K562 (cell line): ENCODE measurements at regions not wholly inside any gene's neighbourhood (a gene's known extent, or its start where the extent isn't known, plus 50 kb on each side); places are given as distances from the start of the nearest gene placed in this dataset.

ENCODE experiments used
- ATAC-seq: fragments of 200-7000 bp; cut with Tn5 transposase; 3 replicates; pipeline ENCODE4 v1.9.1; 2020; ENCODE audit warnings: moderate library complexity
- BruUV-seq: library from RNA; stranded (reverse); fragments of 400-500 nt; replicated peaks from 2 replicates; lab custom pipeline; 2021; lab: Mats Ljungman, UMichigan
- CTCF ChIA-PET: fragments of 300-600 bp; formaldehyde crosslinking; extraction: SDS; loops from one replicate; lab custom pipeline; 2021; ENCODE audit warnings: low intra/inter-chr PET ratio; lab: Yijun Ruan, JAX
- POLR2A ChIA-PET: fragments of 300-600, 350-650 bp; sonication (Branson Sonifier 250); formaldehyde crosslinking; extraction: SDS; loops from one replicate; lab custom pipeline; 2021; ENCODE audit warnings: antibody characterized with exemption, inconsistent platforms; lab: Yijun Ruan, JAX
- DNase-seq, 4 experiments: peaks; one replicate each; pipeline versions ENCODE4 v3.0.0 to v3.0.0-alpha.2; 2011 to 2018; ENCODE audit warnings: low spot score in 3 of 4, mixed read lengths in 3 of 4; ENCODE audit errors: extremely low read depth in 1 of 4
- FAIRE-seq: peaks from 2 replicates; lab custom pipeline; 2011; peaks lifted over from hg19 to GRCh38; lab: Jason Lieb, UNC
- H2AFZ ChIP-seq: 2 replicates; pipeline ENCODE4 v1.6.0; 2011; ENCODE audit warnings: low read depth, low read length, control low read depth, inconsistent platforms
- H3K27ac ChIP-seq: fragments of 200-600 bp; 3 replicates; pipeline ENCODE4 v1.8.0; 2011; ENCODE audit warnings: low read depth, mild to moderate bottlenecking, control low read depth, inconsistent platforms, low read length, moderate library complexity, mixed read lengths; ENCODE audit errors: extremely low read depth
- H3K27me3 ChIP-seq, 2 experiments: fragments of 300-600 bp in 1 of 2; 2 replicates in 1 of 2; 3 replicates in 1 of 2; pipeline versions ENCODE4 v1.6.0 to v1.8.0; 2011; ENCODE audit warnings: inconsistent platforms in 2 of 2, low read length in 2 of 2, mild to moderate bottlenecking in 1 of 2, mixed read lengths in 1 of 2, moderate library complexity in 1 of 2; ENCODE audit not compliant: control insufficient read depth in 2 of 2, insufficient read depth in 2 of 2
- H3K36me3 ChIP-seq: fragments of 300-600 bp; 3 replicates; pipeline ENCODE4 v1.8.0; 2011; ENCODE audit warnings: mild to moderate bottlenecking, low read length, inconsistent platforms; ENCODE audit not compliant: control insufficient read depth, insufficient read depth
- H3K4me1 ChIP-seq, 2 experiments: fragments of 200-600 bp in 1 of 2; replicated peaks in 1 of 2; 2 replicates in 1 of 2; 3 replicates in 1 of 2; pipeline versions ENCODE4 v1.5.1 to v1.8.0; 2011; ENCODE audit warnings: inconsistent platforms in 2 of 2, low read length in 2 of 2, mild to moderate bottlenecking in 1 of 2, mixed read lengths in 1 of 2, moderate library complexity in 1 of 2; ENCODE audit not compliant: control insufficient read depth in 2 of 2, insufficient read depth in 2 of 2
- H3K4me2 ChIP-seq: 2 replicates; pipeline ENCODE4 v1.6.1; 2011; ENCODE audit warnings: low read length, control low read depth, inconsistent platforms, mixed read lengths; ENCODE audit not compliant: insufficient read depth
- H3K4me3 ChIP-seq: fragments of 200-600 bp; sonication (generic), shearing (Covaris generic); 2 replicates; pipeline ENCODE4 v1.5.1; 2016; ENCODE audit warnings: control low read depth, inconsistent platforms
- H3K79me2 ChIP-seq: fragments of 200-600 bp; 3 replicates; pipeline ENCODE4 v1.8.0; 2011; ENCODE audit warnings: low read length, inconsistent platforms; ENCODE audit not compliant: control insufficient read depth, insufficient read depth
- H3K9ac ChIP-seq, 2 experiments: 2 replicates each; pipeline versions ENCODE4 v1.6.0 to v1.6.1; 2011; ENCODE audit warnings: low read depth in 2 of 2, low read length in 2 of 2, control low read depth in 1 of 2, inconsistent platforms in 1 of 2, mild to moderate bottlenecking in 1 of 2, mixed read lengths in 1 of 2; ENCODE audit not compliant: insufficient read depth in 1 of 2
- H3K9me1 ChIP-seq: one replicate; pipeline ENCODE4 v1.6.0; 2011; ENCODE audit warnings: inconsistent platforms, mild to moderate bottlenecking, low read length, moderate library complexity; ENCODE audit not compliant: control insufficient read depth, insufficient read depth
- H3K9me3 ChIP-seq: replicated peaks from 2 replicates; pipeline ENCODE4 v1.5.1; 2011; ENCODE audit warnings: low read depth, low read length, inconsistent platforms; ENCODE audit not compliant: control insufficient read depth, insufficient read depth
- H4K20me1 ChIP-seq: replicated peaks from 2 replicates; pipeline ENCODE4 v1.6.1; 2011; ENCODE audit warnings: low read length, inconsistent platforms, mixed read lengths; ENCODE audit not compliant: control insufficient read depth, insufficient read depth
- ARID3B ChIP-seq: fragments of 250-450 bp; sonication (Bioruptor Pico); IDR thresholded peaks from 2 replicates; pipeline ENCODE4 v1.4.0; 2020; ENCODE audit warnings: borderline replicate concordance
- ELF1 ChIP-seq: fragments of 200-800 bp; sonication (Bioruptor generic); IDR thresholded peaks from 2 replicates; pipeline ENCODE4 v1.6.1; 2016; ENCODE audit warnings: missing genetic modification characterization, missing compliant biosample characterization
- ELK3 ChIP-seq: fragments of 450-650 bp; formaldehyde crosslinking; IDR thresholded peaks from 2 replicates; pipeline ENCODE4 v1.4.0; 2020; ENCODE audit warnings: mild to moderate bottlenecking
- EZH2 ChIP-seq: IDR thresholded peaks from 2 replicates; pipeline ENCODE4 v1.6.1; 2012; ENCODE audit warnings: low read depth, mild to moderate bottlenecking, inconsistent platforms, low read length, borderline replicate concordance
- ILF3 ChIP-seq: fragments of 450-650 bp; IDR thresholded peaks from 2 replicates; pipeline ENCODE4 v1.6.1; 2018; ENCODE audit warnings: antibody characterized with exemption, mild to moderate bottlenecking, moderate library complexity, borderline replicate concordance
- MCM3 ChIP-seq: fragments of 450-650 bp; IDR thresholded peaks from 2 replicates; pipeline ENCODE4 v1.6.1; 2016
- NR4A1 ChIP-seq, 2 experiments: fragments of 250-450 bp in 1 of 2; fragments of 450-650 bp in 1 of 2; sonication (Bioruptor Pico) in 1 of 2; IDR thresholded peaks; 2 replicates each; pipeline versions ENCODE4 v1.4.0 to v1.6.1; 2016 to 2020; ENCODE audit warnings: mild to moderate bottlenecking in 2 of 2, missing compliant biosample characterization in 1 of 2, missing genetic modification characterization in 1 of 2, moderate library complexity in 1 of 2
- RUNX1 ChIP-seq: sonication (generic); IDR thresholded peaks from 2 replicates; pipeline ENCODE4 v1.6.1; 2016; ENCODE audit warnings: antibody characterized with exemption, low read depth
- SMAD3 ChIP-seq: fragments of 450-650 bp; formaldehyde crosslinking; conservative IDR thresholded peaks from 2 replicates; pipeline ENCODE4 v1.4.0; 2020; ENCODE audit warnings: mild to moderate bottlenecking
- ZNF609 ChIP-seq: sonication (generic); formaldehyde crosslinking; IDR thresholded peaks from 2 replicates; pipeline ENCODE4 v1.8.1; 2023; ENCODE audit warnings: missing genetic modification reagents, mild to moderate bottlenecking, borderline replicate concordance
- ZNF778 ChIP-seq: fragments of 450-650 bp; formaldehyde crosslinking; IDR thresholded peaks from 2 replicates; pipeline ENCODE4 v1.4.0; 2020; ENCODE audit warnings: mild to moderate bottlenecking, moderate library complexity
- WGBS: fragments of 100-300 bp; shearing (Covaris generic); methylation state at CpG from one replicate; pipeline ENCODE4 v1.1.6; 2016; ENCODE audit warnings: low coverage, mixed read lengths; ENCODE audit not compliant: insufficient coverage; ENCODE audit errors: missing lambda C conversion rate; 5-methylcytosine and 5-hydroxymethylcytosine counted together
- in situ Hi-C: fragments of 300-500 bp; cut with MboI; formaldehyde crosslinking; loops from 4 replicates; pipeline ENCODE4 v1.15.0; 2018; ENCODE audit warnings: inconsistent platforms, mixed read lengths
- intact Hi-C: fragments of 100-400 bp; cut with micrococcal nuclease; formaldehyde crosslinking; loops from 2 replicates; pipeline ENCODE4 v1.14.2; 2022
- TF ChIP-seq, protein P1 (sequence below): fragments of 150-350 bp; conservative IDR thresholded peaks from 2 replicates; pipeline ENCODE4 v1.6.1; 2014; ENCODE audit warnings: low read length

DNA sequence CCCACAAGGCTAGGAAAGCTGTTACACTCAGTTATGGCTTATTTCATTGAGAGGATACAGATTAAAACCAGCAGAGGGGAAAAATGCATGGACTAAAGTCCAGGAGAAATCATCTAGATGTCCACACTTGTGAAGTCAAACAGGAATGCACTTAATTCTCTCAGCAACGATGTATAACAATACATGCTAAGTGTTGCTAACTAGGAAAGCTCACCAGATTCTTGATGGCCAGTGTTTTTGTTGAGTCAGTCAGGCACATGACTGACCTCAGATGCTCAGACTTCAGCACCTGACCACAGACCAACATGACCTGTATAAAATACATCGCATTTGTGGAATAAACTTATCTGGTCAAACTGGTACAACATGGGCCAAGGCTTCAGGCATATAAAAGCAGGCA, 470.2 kb upstream of the PRR20A start:
- intact Hi-C loops, result no loop called here
- Histone ChIP-seq H3K4me1 (no peaks in the 10 kb centered on the region), H3K36me3 (no peaks in the 10 kb centered on the region), H3K4me2 (no peak overlapping the region), H3K27ac (no peak overlapping the region), H2AFZ (no peak overlapping the region), H3K4me3 (no peak overlapping the region), H3K9me1 (no peaks in the 10 kb centered on the region), H3K9me3 (no peaks in the 10 kb centered on the region), H3K27me3 (no peaks in the 10 kb centered on the region), H3K79me2 (no peaks in the 10 kb centered on the region), H3K9ac (no peak overlapping the region), H4K20me1 (no peaks in the 10 kb centered on the region)
- WGBS, result 0% methylated on average over 2 of the region's 2 CpGs
- in situ Hi-C loops, result no loop called here
- DNase-seq (no peak), FAIRE-seq (no peak), ATAC-seq (no peak)
- ChIA-PET POLR2A (no interaction called here), CTCF (no interaction called here)
- BruUV-seq, result no TSS peak
- TF ChIP-seq ZNF609 (CRISPR knock-in tag) (no peak), RUNX1 (no peak), EZH2 (no peak), NR4A1 (CRISPR knock-in tag; IDR thresholded peaks at IDR 0.05) (no peak), NR4A1 (tag; IDR thresholded peaks at IDR 0.05) (no peak), SMAD3 (no peak), MCM3 (no peak), ELK3 (CRISPR knock-in tag) (no peak), ELF1 (tag) (no peak), ARID3B (no peak), ILF3 (no peak), ZNF778 (no peak)
- TF ChIP-seq, protein P1, sequence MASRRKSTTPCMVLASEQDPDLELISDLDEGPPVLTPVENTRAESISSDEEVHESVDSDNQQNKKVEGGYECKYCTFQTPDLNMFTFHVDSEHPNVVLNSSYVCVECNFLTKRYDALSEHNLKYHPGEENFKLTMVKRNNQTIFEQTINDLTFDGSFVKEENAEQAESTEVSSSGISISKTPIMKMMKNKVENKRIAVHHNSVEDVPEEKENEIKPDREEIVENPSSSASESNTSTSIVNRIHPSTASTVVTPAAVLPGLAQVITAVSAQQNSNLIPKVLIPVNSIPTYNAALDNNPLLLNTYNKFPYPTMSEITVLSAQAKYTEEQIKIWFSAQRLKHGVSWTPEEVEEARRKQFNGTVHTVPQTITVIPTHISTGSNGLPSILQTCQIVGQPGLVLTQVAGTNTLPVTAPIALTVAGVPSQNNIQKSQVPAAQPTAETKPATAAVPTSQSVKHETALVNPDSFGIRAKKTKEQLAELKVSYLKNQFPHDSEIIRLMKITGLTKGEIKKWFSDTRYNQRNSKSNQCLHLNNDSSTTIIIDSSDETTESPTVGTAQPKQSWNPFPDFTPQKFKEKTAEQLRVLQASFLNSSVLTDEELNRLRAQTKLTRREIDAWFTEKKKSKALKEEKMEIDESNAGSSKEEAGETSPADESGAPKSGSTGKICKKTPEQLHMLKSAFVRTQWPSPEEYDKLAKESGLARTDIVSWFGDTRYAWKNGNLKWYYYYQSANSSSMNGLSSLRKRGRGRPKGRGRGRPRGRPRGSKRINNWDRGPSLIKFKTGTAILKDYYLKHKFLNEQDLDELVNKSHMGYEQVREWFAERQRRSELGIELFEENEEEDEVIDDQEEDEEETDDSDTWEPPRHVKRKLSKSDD, result no peak
